Activated T-helper 1 cell treated with Interleukin-2 at 50 U/mL for 16 hours (primary cell): ENCODE measurements at regions not wholly inside any gene's neighbourhood (a gene's known extent, or its start where the extent isn't known, plus 50 kb on each side); places are given as distances from the start of the nearest gene placed in this dataset.
A peak's percentile ranks its signal among the peaks of the same experiment; 100 is the strongest.
"Not testable (repeated sequence)": the region's sequence is repeated elsewhere in the genome, so short reads cannot be mapped to it uniquely, and the experiment has no call there.

Experiments
- DNase-seq: peaks from one replicate; pipeline ENCODE4 v3.0.0-alpha.2; 2020; ENCODE audit warnings: low read depth

- DNase-seq = no peak
Measured at GRCh38 chrX:52261125-52261462, 76.4 kb downstream of the MAGED4 start.

- DNase-seq = peak; percentile 84
Measured at GRCh38 chrX:52261463-52262194, 76.9 kb downstream of the MAGED4 start.

- DNase-seq = no peak
Measured at GRCh38 chrX:52262195-52262546, 77.5 kb downstream of the MAGED4 start.

DNA sequence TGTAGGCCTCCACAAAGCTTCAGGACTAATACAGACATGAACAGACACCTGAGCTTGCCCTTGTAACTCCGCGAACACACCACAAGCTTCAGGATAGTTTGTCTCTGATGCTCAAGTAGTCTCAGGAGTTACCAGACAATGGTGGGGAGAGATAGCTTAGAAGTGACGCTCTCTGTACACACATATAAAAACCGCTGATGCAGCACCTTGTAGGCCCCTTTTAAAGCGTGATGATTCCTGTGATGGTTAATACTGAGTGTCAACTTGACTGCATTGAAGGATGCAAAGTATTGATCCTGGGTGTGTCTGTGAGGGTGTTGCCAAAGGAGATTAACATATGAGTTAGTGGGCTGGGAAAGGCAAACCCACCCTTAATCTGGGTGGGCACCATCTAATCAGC lies 78.7 kb downstream of the MAGED4 start:
- no peak for DNase-seq

GRCh38 chrX:52265713-52266112 lies 81.0 kb downstream of the MAGED4 start:
- no peak for DNase-seq

GRCh38 chrX:52268502-52268901 lies 83.8 kb downstream of the MAGED4 start:
- DNase-seq = not testable (repeated sequence)

DNA sequence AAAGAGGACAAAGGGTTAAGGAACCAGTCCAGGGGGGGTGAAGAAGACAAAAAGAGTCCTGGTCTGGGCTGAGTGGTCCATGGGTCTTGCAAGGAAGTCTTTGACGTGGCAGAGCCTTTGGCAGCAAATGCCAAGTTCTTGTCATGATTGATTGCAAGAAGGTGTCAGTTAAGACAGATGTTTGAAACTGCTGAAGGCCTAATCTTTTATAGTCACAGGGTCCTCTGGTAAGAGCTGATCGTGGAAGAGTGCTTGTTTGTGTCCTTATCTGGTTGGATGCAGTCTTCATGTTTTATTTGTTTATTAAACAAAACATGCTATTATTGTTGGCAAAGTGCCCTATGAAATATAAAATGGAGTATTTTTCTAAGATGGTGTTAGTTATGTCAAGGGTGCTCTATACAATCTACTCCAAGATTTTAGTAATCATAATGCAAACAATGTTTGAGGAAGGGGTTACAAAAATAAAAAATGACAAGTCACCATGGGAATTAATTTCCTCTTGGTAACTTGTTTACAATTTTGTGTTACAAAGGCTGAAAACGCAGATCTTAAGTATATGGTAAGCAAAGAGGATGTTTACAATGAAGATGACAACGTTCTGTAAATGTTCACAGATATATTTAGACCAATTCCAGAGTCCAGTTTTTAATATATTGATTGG lies 85.9 kb downstream of the MAGED4 start:
- DNase-seq = no peak

DNA sequence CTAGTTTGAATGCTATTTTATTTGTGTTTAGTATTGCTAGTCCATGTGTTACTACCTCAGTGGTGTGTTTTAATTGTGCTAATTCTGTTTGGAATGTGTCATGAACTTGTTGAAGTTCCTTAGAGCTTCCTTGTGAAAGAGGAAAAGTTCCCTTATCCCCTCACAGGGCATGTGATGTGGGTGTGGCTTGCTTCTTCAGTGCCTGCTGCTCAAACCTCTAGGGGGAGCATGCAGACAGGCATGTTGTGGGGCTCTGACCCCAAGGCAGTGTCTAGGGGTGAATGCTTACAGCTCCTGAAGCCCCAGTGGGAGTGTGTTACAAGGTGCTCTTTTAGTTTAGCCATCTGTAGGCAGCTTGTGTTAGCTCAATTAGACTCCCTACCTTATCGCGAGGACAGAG lies 86.5 kb downstream of the MAGED4 start:
- DNase-seq = no peak

GRCh38 chrX:52277666-52278065 lies 91.2 kb upstream of the XAGE2 start:
- DNase-seq = no peak

DNA sequence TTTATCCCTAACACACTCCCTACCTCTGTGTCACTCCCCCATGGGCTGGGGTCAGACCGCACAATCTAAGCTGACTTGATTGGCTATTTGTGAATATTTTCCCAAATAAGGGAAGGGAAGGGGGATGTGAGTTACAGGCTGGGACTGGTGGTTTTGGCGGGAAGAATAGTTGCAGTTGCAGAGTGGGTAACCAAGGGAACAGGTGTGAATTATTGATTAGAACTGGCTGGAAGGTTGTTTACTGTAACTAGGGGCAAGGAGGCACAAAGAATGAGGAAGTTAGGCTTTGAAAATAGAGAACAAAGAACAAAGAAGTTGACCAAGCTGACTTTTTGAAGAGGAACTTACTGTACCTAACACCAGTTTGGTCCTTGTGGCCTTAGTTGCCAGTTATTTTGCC lies 88.0 kb upstream of the XAGE2 start:
- no peak for DNase-seq

DNA sequence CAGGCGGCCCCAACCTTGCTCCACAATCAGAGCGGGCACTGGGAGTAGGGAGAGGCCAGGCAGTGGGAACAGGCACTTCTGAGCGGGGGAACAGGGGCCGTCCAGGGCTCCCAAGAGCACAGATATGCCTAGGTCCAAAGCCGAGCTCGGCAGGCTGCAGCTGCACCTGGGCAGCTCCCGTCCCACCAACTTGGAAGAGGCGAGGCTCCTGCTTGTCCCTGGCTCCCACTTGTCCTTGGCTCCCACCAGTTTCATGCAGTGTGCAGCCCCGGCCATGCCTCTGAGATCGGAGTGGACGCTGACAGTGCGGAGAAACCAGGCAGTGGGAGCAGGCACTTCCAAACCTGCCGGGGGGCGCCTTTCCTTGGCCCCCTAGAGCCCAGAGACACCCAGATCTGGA lies 84.0 kb upstream of the XAGE2 start:
- no peak for DNase-seq

- DNase-seq = not testable (repeated sequence)
Measured at GRCh38 chrX:52298968-52299367, 69.9 kb upstream of the XAGE2 start.

DNA sequence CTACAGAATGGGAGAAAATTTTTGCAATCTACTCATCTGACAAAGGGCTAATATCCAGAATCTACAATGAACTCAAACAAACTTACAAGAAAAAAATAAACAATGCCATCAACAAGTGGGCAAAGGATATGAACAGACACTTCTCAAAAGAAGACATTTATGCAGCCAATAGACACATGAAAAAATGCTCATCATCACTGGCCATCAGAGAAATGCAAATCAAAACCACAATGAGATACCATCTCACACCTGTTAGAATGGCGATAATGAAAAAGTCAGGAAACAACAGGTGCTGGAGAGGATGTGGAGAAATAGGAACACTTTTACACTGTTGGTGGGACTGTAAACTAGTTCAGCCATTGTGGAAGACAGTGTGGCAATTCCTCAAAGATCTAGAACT lies 60.3 kb upstream of the XAGE2 start:
- not testable (repeated sequence) for DNase-seq
